ENCODE measurements at regions not wholly inside any gene's neighbourhood (a gene's known extent, or its start where the extent isn't known, plus 50 kb on each side); places are given as distances from the start of the nearest gene placed in this dataset.

GRCh38 chr13:109918179-109918711, 131.9 kb upstream of the IRS2 start:
- TF ChIP-seq CTCF (IDR thresholded peaks at IDR 0.05) (no peak), POLR2A (IDR thresholded peaks at IDR 0.05) (no peak), EP300 (IDR thresholded peaks at IDR 0.05) (no peak), POLR2AphosphoS5 (IDR thresholded peaks at IDR 0.05) (no peak)

All from gastroesophageal sphincter (tissue), 3 donors.